Activated CD4-positive, alpha-beta T cell treated with anti-CD3 and anti-CD28 coated beads, Interleukin-2, Interleukin-6, amounts not matched to agents 100 ng/mL and 50 ng/mL, durations not matched to agents 16 hours and 8 hours (primary cell): ENCODE measurements at regions not wholly inside any gene's neighbourhood (a gene's known extent, or its start where the extent isn't known, plus 50 kb on each side); places are given as distances from the start of the nearest gene placed in this dataset.
"Not testable (repeated sequence)": the region's sequence is repeated elsewhere in the genome, so short reads cannot be mapped to it uniquely, and the experiment has no call there.

ENCODE experiments used
- DNase-seq: peaks from one replicate; pipeline ENCODE4 v3.0.0-alpha.2; 2020

DNA sequence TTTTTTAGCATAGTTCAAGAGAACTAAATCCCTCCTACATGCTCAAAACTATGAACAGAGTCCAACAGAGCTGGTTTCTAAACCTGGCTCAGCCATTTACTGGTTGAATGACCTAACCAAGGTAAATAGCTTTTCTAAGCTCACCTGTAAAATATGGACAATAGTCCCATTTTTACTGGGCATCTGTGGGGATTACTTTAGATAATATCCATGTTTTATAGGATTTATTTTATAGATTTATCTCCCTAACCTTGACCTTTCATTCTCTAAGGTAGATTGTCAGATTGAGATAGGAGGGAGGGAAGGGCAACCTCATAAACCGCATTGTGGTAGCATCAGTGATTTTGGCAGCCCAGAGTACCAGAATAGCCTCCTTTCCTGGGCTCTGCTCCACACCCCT, 178.5 kb upstream of the TOX3 start:
- DNase-seq: no peak

DNA sequence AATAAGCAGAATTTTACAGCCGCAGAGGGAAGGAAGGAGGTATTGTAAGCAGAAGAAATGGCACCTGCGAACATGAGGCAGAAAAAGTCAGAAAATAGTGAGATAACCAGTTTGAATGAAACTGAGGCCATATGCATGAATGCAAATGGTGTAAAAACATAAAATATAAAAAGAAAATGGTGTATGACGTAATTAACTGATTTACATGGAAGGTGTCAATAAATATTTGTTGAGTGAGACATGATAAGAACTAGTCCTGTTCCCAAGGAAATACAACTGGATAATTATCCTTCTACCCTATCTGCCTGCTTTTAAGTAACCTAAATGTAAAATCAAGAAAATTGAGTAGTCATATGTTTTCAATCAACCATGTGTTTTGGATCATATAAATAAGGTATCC, 178.1 kb upstream of the TOX3 start:
- no peak for DNase-seq

DNA sequence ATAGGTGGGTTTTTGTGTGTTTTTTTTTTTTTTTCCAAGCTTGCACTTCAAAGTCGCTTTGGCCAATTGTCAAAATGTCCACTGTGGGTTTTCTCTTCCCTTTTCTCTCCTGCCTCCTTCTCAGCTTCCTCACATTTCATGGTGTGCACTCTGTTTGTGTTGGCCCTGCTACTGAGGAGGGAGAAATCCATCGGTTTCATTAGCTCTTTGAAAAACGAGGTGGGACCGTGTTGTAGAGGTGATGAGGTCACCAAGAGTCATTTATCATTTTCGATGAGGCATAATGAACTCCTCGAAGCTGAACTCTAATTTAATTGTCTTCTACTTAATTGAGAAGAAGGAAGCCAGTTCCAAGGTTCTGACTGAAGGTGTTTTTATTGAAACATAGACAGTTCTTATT, 174.4 kb upstream of the TOX3 start:
- no peak for DNase-seq

DNA sequence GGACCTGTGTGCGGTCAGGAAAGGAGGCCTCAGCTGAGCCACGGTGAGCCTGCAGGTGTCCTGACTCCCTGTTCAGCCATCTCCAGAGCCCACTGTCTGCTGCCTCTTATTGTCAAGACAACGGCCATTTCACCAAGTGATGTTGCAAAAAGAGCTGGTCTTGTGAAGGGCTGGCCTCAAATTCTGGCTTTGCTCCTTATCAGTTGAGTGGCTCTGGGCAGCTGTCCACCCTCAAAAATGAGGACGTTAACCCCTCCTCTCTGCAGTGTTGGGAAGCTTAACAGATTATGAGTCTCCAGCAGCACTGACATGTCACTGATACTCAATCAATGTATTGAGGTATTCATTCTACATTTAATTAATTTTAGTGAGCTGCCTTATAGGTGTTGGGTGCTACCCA, 171.1 kb upstream of the TOX3 start:
- no peak for DNase-seq

DNA sequence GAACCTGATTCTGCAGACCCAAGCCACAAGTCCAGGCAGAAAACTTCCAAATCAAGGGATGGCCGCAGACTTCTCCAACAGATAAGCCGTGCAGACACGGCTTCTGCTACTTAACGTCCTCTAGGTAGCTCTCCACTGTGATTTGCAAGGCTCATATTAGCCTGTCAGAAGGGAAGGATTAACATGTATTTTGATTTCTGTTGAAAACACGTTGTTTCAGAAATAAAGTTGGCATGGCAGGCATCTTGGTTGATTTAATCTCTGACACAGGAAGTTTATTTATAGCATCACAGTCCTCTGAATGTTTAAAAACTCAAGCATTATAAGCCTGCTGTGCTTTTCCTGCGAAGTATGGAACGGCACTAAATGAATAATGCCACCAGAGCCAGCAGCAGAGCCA, 166.8 kb upstream of the TOX3 start:
- no peak for DNase-seq

DNA sequence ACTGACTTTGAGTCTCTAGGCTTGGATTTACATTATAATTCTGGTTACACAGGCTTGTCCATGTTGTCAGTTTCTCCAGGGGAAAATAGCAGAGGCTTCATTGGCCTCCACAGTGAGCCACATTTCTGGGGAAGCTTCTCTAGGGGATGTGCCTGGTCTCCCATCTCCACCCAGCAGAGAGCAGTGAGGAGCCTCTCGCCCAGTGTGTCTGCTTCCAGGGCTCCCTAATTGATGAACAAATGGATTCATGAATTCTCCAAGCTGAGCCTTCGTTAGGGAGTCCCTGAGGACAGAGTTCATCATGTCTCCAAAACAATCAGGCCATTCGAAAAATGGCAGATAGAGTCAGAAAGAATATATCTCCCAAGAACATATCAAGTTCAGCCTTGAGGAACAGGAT, 162.4 kb upstream of the TOX3 start:
- DNase-seq: no peak

DNA sequence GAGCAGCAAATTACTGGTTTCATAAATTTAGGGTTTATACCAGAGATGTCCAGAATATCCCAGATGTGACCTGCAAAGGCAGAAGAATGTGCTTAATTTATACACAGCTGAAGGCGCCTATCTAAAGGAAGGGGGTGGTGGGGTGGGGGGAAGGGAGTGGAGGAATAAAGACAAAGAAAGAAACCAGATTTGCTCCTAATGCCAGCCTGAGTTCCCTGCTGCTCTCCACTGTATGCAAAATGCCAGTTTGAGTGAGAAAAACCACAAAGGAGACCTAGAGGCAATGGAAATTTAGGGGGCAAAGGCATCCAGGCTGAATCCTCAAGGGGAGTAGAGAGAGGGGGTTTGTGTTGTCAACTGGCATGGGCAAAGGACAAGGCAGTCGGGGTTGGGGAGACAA, 161.5 kb upstream of the TOX3 start:
- no peak for DNase-seq

DNA sequence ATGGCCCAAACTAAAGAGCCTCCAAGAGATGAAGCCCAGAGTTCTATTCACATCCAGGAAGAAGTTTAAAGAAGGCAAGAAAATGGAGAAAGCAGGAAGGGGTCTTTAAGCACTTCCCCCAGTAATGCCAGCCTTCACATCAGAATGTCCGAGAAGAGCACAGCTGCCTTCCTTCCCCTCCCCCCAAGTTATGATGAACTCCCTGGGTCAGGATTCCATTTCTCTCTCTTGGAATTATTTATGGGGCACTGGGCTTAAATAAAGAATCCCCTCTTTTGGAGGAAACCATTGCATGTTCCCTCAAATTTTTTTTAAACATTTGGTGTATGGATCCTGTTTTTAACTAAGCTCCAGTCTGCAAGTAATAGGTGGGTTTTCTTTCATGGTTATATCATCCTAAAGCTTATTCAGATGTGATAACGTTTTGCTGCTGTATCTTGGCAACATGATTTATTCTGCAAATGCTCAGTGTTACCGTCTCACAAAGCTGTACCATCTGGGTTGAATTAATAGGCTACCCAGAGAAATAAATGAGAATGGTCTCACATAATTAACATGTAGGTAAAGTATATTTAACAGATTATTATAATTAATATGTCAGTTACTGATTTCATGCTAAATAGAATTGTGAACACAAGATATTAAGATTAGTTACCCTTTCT, 160.9 kb upstream of the TOX3 start:
- no peak for DNase-seq

DNA sequence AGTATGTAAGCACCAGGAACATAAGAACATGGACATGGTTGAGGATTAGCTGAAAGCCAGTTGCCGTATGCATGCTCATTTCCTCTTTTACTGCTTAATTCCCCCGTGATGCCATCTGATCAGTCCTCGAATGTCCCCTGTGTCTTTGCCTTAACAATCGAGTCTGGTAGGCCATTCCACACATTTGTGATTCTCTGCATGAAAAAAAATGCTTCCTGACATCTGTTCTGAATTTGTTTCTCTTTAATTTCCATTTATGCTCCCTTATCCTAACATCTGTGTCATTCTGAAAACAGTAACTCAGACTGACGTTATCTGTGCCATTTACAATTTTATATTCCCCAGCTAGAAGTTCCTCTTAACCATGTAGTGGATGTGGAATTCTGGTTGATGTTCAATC, 158.2 kb upstream of the TOX3 start:
- no peak for DNase-seq

DNA sequence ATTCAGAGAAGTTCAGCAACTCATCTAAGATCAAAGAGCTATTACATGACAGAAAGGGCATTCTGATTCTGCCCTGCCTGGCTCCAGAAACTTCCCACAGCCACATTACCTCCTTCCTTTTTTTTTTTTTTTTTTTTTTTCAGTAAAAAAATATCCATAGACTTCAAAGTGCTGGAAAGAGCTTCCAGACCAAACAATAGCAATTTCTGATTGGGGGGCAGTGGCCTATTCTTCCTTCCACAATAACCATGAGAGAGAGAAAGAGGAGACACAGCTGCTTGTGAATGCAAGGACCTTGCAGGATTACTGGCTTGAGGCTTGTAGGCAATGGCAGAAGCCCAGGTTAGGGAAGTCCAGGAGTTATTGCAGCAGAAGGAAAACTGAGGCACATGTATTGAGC, 151.0 kb upstream of the TOX3 start:
- no peak for DNase-seq

DNA sequence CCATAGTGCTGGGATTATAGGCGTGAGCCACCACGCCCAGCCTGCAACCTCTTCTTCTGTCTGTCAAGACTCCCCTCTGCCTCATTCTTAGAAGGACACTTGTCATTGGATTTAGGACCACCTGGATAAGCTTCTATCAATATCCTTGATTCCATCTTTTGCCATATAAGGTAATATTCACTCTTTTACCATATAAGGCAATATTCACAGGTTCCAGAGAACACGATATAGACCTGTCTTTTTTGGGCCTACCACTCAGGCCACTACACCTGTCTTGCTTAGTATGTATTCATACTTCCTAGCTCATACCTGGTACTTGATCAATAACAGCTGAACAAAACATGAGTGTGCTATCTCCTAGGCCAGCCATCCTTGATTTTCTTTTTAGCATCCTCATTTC, 149.2 kb upstream of the TOX3 start:
- DNase-seq: no peak

DNA sequence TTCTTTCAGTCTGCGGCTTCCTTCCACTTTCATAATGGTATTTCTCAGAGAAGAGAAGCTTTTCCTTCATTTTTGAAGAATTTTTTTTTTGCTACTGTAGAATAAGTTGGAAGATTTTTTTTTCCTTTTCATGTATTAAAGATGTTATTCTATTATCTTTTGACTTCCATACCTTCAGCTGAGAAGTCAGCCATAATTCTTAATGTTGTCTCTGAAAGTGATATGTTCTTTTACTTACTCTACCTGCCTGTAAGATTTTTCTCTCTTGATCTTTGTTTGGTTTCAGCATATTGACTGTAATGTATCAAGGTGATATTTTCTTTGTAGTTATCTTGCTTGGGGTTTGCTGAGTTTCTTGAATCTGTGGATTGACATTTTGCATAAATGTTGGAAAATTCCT, 143.5 kb upstream of the TOX3 start:
- DNase-seq: no peak

DNA sequence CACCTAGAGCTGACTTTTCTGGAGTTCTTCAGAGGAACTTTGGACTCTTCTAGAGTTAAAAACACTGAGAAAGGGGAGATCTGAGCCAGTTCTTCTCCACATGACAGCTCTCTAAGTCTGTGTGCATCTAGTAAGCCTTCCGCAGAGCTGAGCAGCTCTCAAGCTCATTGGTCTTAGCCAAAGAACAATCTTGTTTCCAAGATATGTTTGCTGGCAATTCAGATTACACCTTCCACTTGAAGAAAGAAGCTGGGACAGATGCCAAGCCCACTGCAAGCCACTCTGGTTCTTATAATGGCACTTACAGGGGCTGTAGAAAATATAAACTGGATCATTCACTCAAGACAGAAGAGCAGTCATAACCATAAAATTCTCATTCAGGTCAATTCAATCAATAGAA, 134.1 kb upstream of the TOX3 start:
- DNase-seq: no peak

DNA sequence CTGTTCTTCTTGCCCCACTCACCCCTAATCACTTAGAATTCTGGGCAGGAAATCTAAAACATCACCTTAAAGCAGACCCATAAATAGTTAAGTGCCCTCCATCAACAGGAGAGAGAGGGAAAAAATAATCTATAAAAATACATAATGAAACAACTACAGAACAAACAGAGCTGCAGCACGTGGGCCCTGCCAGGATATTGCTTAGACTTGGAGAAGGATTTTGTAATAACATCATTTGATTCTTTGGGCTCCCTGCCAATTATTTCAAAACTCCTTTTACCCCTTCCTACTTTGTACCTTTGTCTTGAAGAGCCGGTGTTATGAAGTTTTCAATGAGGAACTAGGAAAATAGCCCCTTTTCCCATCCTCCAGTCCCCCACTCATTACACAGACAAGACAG, 130.6 kb upstream of the TOX3 start:
- DNase-seq: no peak

DNA sequence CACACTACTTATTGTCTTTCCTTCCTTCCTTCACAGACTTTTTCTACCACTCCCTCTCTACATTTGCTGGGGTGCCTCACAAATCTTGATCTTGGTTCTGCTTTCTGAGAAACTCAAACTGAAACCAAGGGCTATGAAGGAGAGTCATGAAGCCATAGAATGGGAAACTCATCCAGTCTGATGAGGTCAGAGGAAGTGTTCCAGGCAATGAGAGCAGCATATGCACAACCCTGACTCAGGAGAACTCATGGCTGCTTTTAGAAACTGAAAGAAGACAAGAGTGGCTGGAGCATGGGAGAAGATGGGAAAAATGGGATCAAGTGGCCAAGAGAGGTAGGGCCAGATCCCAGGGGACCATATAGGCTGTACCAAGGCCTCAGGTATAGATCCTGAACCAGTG, 130.0 kb upstream of the TOX3 start:
- no peak for DNase-seq

DNA sequence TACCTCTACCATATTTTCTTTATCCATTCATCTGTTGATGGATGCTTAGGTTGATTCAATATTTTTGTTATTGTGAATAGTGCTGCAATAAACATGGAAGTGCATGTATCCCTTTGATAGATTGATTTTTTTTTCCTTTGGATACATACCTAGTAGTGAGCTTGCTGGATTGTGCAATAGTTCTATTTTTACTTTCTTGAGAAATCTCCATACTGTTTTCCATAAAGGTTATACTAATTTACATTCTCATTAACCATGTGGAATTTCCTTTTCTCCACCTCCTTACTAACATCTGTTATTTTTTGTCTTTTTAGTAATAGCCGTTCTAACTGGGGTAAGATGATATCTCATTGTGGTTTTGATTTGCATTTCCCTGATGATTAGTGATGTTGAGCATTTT, 124.6 kb upstream of the TOX3 start:
- no peak for DNase-seq

DNA sequence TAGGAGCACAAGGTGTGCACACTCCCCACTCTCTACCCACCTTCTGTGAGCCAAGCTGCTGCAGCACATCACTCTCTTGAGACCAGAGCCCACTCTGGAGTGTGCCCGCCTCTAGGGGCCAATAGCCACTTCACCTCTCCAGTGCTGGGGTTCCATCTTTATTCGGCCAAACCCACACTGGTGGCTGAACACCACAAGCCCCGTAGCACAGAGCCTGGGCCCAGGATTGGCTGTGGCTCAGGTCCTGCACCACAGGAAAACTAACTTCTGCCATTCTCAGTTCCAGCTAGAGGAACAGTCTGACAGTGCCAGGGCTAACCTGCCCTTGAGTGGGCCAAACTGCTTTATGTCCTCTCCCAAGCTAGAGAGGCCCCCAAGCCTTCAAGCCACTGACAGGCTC, 111.0 kb upstream of the TOX3 start:
- no peak for DNase-seq

DNA sequence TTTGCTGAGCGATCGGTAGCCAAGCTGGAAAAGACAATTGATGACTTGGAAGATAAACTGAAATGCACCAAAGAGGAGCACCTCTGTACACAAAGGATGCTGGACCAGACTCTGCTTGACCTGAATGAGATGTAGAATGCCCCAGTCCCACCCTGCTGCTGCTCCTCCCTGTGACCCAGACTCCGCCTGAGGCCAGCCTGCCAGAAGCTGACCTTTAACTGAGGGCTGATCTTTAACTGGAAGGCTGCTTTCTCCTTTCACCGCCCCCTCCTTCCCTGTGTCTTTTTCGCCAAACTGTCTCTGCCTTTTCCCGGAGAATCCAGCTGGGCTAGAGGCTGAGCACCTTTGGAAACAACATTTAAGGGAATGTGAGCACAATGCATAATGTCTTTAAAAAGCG, 109.0 kb upstream of the TOX3 start:
- DNase-seq: not testable (repeated sequence)

DNA sequence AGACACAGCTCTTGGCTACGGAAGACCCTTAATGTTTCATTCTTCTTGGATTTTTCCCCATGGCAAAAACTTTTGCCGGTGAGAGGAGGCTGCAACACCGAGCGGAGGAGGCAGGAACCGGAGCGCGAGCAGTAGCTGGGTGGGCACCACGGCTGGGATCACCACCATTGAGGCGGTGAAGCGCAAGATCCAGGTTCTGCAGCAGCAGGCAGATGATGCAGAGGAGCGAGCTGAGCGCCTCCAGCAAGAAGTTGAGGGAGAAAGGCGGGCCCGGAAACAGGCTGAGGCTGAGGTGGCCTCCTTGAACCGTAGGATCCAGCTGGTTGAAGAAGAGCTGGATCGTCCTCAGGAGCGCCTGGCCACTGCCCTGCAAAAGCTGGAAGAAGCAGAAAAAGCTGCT, 108.2 kb upstream of the TOX3 start:
- not testable (repeated sequence) for DNase-seq

DNA sequence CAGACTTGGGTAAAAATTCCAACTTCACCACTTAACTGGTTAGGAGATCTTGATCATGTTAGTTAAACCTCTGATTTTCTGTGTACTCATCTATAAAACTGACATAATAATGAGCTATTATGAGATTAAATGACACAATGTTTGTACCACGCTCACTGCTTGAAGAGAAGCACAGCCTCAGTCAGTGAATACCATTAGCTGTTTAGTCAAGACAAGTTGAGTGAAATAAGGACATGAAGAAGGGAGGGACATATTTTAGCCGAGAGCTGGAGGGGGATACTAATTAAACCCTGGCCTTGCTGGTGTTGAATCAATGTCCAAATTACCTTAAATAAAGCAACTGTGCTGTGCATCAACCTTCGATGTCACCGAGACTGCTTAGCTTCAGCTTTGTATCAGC, 105.1 kb upstream of the TOX3 start:
- DNase-seq: no peak

DNA sequence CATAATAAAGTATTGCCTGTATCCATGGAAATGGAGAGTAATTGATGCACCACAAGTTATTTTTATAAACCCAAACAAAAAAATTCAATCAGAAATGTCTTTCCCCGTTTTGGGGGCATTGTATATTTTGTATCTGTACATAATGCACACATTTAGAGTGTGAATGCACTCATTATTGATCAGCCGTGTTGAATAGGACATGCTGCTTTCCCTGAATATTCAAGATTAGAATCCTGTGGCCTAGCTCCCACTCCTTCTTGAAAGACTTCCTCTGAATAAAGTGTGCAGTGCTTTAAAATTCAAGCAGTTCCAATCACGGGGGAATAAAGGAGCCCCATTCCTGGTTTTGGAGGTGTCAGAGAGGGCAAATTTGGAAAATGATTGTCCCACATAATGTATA, 103.8 kb upstream of the TOX3 start:
- no peak for DNase-seq

DNA sequence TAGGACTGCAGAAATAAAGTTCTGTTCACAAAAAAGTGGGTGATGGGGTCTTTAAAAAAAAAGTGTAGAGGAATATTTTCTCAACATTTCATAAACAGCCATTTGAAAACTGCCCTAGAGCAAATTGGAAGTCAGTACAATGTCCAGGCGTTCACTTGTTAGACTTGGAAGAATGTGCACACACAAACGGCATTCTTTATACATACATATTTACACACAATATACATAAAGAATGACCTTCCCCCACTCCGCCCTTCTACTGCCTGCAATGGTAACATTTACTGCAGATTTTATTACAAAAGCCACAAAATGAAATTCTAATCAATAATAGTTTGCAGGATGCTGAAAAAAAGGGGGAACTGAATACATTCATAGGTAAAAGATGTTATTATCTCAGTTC, 103.4 kb upstream of the TOX3 start:
- DNase-seq: no peak

DNA sequence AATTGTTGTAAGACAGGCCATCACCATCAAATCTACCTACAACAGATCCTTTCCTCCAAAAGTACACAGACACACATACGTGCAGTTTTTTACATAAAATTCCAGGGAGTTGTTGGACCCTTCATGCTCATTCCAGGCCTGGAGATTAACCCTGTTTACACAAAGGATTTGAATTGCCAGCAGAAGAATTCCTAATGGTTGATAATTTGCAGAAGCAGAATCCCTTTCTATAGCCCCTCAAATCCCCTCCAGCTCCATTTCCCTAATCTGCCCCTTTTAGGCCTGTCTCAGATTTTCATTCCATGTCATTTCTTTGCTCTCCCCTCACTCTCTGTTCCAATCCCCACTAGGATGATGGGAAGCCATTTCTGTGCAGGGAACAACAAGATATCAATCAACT, 102.9 kb upstream of the TOX3 start:
- DNase-seq: no peak

DNA sequence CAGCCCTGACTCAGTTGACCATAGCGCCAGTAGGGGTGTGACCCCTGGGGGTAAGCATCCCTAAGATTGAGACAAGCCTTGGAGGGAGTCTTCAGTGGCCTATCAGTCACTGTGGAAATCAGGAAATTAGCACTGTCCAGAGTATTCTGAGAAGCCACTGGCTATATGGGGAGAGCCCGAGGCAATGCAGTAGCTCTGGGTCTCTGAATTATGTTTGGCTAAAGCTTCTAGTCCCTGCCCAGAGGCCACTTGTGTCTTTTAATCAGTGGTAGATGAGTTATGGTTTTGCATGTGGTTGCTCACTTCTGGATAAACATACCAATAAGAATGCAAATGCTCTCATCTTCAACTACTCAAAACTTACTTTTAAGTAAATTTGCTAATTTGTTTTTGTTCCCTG, 100.6 kb upstream of the TOX3 start:
- DNase-seq: no peak

DNA sequence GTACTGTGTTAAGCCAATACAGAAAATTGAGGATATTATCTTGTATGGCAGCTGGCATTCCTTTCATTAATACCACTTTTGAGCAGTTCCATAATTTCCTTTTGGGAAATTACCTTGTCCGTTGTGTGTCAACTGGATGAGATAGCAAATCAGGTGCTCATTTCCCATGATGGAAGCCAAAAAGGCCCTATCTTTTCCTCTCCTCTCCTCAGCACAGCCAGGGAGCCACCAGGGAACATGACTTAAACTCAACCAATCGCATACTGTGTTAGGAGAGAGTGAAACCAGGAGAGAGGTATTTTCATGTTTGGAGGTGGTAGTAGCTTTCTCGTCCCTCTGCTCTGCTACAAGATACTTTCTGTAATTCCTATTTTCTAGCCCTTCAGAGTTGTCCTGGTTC, 96.1 kb upstream of the TOX3 start:
- no peak for DNase-seq

DNA sequence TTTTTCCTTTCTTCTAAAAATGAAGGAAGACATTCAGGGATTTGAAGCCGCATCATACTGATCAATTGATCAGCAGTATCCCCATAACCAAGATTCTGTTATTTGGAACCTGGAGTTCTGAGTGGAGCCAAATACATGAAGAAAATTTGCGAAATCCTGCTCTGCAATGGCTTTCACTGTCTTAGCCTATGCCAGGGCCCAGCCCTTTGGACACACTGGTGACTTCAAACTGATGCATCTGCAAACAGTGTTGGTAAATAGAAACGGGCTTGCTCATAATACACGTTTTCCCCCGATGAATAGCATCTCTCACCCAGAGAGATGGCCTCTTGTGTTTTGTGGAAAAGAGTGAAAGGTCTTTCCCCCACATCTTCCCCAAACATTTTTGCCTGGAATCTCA, 87.6 kb upstream of the TOX3 start:
- no peak for DNase-seq
